ENCODE measurements at regions not wholly inside any gene's neighbourhood (a gene's known extent, or its start where the extent isn't known, plus 50 kb on each side); places are given as distances from the start of the nearest gene placed in this dataset.

DNA sequence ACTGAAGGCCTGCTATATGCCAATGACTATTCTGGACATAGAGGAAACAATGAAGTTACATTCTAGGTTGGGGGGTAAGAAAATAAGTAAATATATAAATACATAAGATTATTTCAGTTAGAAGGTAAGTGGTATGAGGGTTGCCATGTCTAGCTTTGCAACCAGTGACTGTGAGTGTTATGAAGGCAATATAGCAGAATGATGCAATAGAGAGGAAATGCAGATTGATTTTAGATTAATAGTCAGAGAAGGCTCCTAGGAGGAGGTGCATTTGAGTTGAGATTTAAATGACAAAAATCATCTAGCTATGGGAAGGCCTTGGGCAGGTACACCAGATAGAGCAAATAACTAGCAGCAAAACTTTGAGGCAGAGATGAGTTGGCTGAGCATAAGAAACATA lies 243.2 kb downstream of the FBXO8 start:
- TF ChIP-seq, protein P1, sequence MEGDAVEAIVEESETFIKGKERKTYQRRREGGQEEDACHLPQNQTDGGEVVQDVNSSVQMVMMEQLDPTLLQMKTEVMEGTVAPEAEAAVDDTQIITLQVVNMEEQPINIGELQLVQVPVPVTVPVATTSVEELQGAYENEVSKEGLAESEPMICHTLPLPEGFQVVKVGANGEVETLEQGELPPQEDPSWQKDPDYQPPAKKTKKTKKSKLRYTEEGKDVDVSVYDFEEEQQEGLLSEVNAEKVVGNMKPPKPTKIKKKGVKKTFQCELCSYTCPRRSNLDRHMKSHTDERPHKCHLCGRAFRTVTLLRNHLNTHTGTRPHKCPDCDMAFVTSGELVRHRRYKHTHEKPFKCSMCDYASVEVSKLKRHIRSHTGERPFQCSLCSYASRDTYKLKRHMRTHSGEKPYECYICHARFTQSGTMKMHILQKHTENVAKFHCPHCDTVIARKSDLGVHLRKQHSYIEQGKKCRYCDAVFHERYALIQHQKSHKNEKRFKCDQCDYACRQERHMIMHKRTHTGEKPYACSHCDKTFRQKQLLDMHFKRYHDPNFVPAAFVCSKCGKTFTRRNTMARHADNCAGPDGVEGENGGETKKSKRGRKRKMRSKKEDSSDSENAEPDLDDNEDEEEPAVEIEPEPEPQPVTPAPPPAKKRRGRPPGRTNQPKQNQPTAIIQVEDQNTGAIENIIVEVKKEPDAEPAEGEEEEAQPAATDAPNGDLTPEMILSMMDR (IDR thresholded peaks at IDR 0.05; ENCODE audit: low read depth, low read length): no peak
- Histone ChIP-seq H3K27me3 (ENCODE audit: control insufficient read depth, insufficient read depth, low read length) (no peaks in the 10 kb centered on the region), H3K9me3 (ENCODE audit: control insufficient read depth, insufficient read depth, low read length) (no peaks in the 10 kb centered on the region), H3K4me3 (ENCODE audit: low read depth, low read length) (no peak overlapping the region), H3K27ac (ENCODE audit: low read depth, low read length) (no peak overlapping the region)
- POLR2A ChIA-PET: no interaction called here
- CTCF ChIA-PET: no interaction called here
- no peak for DNase-seq (ENCODE audit: low read depth, low spot score)

DNA sequence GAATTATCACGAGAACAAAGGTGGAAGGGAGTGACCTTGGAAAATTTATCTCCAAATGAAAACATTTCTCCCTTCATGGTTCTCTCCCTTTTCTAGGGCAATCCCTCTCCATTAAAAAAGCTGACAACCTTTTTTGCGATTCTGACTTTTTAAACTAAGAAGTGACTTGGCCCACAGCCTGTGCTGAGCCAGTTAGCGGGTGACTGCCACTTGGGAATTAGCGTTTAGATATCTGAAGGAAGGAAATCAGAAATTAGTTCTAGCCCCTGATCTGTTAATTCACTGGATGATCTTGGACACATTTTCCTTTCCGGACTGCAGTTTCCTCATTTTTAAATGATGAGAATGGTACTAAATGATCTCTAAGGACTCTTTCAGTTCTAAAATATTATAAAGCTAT lies 245.0 kb downstream of the FBXO8 start:
- Histone ChIP-seq H3K9me3 (ENCODE audit: control insufficient read depth, insufficient read depth, low read length) (no peaks in the 10 kb centered on the region), H3K27me3 (ENCODE audit: control insufficient read depth, insufficient read depth, low read length) (no peaks in the 10 kb centered on the region), H3K27ac (ENCODE audit: low read depth, low read length) (no peak overlapping the region), H3K4me3 (ENCODE audit: low read depth, low read length) (no peak overlapping the region)
- ChIA-PET POLR2A (no interaction called here), CTCF (no interaction called here)
- no peak for DNase-seq (ENCODE audit: low read depth, low spot score)
- TF ChIP-seq, protein P1 (IDR thresholded peaks at IDR 0.05; ENCODE audit: low read depth, low read length): no peak

DNA sequence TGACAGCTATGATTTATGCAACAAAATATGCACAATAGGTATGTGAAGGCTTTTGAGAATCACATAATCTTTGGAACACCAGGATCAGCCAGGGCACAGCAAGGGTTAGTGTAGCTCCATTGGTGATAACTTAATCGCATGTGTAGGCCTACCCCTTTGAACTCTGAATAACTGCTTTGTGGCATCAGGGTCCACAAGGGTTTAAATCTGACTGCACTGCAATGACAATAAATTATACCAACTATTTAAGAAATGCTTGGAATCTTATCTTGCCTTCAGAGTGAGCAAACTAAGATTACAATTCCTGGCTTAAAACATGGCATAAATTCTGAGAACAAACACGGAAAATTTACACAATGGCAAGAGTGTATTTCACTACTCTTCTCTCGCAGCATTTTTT lies 245.8 kb downstream of the FBXO8 start:
- ChIA-PET CTCF (interaction anchor here (0.8 kb wide), 2 partner anchors 48 to 82 kb away, joined by 3 read pairs; no protein-coding TSS in a partner anchor), POLR2A (no interaction called here)
- TF ChIP-seq, protein P1 (IDR thresholded peaks at IDR 0.05; ENCODE audit: low read depth, low read length): no peak
- Histone ChIP-seq H3K27ac (ENCODE audit: low read depth, low read length) (no peak overlapping the region), H3K27me3 (ENCODE audit: control insufficient read depth, insufficient read depth, low read length) (no peaks in the 10 kb centered on the region), H3K9me3 (ENCODE audit: control insufficient read depth, insufficient read depth, low read length) (no peaks in the 10 kb centered on the region), H3K4me3 (ENCODE audit: low read depth, low read length) (no peak overlapping the region)
- no peak for DNase-seq (ENCODE audit: low read depth, low spot score)

DNA sequence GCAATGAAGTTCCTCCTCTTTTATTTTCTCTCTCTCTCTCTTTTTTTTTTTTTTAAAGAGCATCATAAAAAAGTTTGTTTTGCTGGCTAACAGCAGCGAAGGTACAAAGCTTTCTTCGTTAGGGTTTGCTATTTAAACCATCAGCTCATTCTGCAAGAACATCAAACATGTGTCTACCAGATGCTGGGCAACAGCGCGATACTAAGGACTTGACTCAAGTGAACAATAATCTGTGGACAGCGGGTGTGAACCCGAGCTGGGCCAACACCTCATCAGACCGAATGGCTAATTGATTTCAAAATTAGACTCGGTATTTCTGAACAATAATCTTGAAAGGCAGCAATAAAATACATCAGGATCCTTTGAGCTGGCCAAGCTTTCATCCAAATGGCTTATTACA lies 246.4 kb downstream of the FBXO8 start:
- TF ChIP-seq, protein P1 (IDR thresholded peaks at IDR 0.05; ENCODE audit: low read depth, low read length): no peak

DNA sequence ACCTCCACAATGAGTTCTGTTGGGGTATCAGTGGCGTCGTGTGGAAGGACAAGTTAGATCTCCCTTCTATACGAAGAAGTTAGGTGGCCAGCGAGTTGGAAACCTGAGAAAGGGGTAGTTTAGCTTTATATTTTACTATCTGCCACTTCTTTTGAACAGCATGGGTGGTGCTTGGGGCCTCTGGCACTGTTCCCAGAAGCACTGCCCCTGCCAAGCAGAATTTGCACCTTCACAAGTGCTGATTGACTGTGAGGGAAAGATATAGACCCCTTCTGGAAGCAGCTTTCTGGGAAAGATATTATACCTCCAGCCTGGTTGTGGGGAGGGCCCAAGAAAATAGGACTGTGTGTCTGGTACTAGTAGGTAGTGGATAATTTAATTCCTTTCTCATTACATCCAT lies 246.9 kb downstream of the FBXO8 start:
- TF ChIP-seq, protein P1 (IDR thresholded peaks at IDR 0.05; ENCODE audit: low read depth, low read length): no peak
- H3K4me3 ChIP-seq (ENCODE audit: low read depth, low read length): no peak overlapping the region
- ChIA-PET POLR2A (no interaction called here), CTCF (no interaction called here)
- no peak overlapping the region for H3K27ac ChIP-seq (ENCODE audit: low read depth, low read length)
- no peaks in the 10 kb centered on the region for H3K9me3 ChIP-seq (ENCODE audit: control insufficient read depth, insufficient read depth, low read length)
- DNase-seq (ENCODE audit: low read depth, low spot score): no peak
- no peaks in the 10 kb centered on the region for H3K27me3 ChIP-seq (ENCODE audit: control insufficient read depth, insufficient read depth, low read length)

More for the DNA sequence above, 246.4 kb downstream of the FBXO8 start:
- CTCF ChIA-PET: interaction anchor here (0.8 kb wide), 2 partner anchors 47 to 83 kb away, joined by 3 read pairs; no protein-coding TSS in a partner anchor
- no peak for DNase-seq (ENCODE audit: low read depth, low spot score)
- POLR2A ChIA-PET: no interaction called here
- Histone ChIP-seq H3K27ac (ENCODE audit: low read depth, low read length) (no peak overlapping the region), H3K27me3 (ENCODE audit: control insufficient read depth, insufficient read depth, low read length) (no peaks in the 10 kb centered on the region), H3K4me3 (ENCODE audit: low read depth, low read length) (no peak overlapping the region), H3K9me3 (ENCODE audit: control insufficient read depth, insufficient read depth, low read length) (no peaks in the 10 kb centered on the region)

Data from AG04450 (cell line).